Mesothelial cell of epicardium (in vitro differentiated cells): ENCODE measurements at regions not wholly inside any gene's neighbourhood (a gene's known extent, or its start where the extent isn't known, plus 50 kb on each side); places are given as distances from the start of the nearest gene placed in this dataset.

ENCODE experiments used
- DNase-seq, 2 experiments: peaks; one replicate each; pipeline ENCODE4 v3.0.0; 2021; ENCODE audit warnings: low spot score in 2 of 2; ENCODE audit not compliant: unreplicated experiment in 2 of 2
- H3K27ac Mint-ChIP-seq: 2 replicates; pipeline ENCODE4 v1.8.0; 2021; ENCODE audit warnings: mixed read lengths
- H3K27me3 Mint-ChIP-seq: 2 replicates; pipeline ENCODE4 v1.8.0; 2021; ENCODE audit warnings: low read depth, mixed read lengths
- H3K36me3 Mint-ChIP-seq: 2 replicates; pipeline ENCODE4 v1.8.0; 2021; ENCODE audit warnings: mixed read lengths
- H3K4me1 Mint-ChIP-seq: 2 replicates; pipeline ENCODE4 v1.8.0; 2021; ENCODE audit warnings: mixed read lengths
- H3K4me3 Mint-ChIP-seq: 2 replicates; pipeline ENCODE4 v1.8.0; 2021; ENCODE audit warnings: mild to moderate bottlenecking, moderate library complexity, mixed read lengths
- H3K9me3 Mint-ChIP-seq: 2 replicates; pipeline ENCODE4 v1.8.0; 2021; ENCODE audit warnings: mixed read lengths
- TF ChIP-seq, protein P1 (sequence below): fragments of 200-600 bp; sonication (generic); IDR thresholded peaks from one replicate; pipeline ENCODE4 v1.5.0; 2021; ENCODE audit warnings: antibody characterized with exemption; ENCODE audit not compliant: unreplicated experiment

DNA sequence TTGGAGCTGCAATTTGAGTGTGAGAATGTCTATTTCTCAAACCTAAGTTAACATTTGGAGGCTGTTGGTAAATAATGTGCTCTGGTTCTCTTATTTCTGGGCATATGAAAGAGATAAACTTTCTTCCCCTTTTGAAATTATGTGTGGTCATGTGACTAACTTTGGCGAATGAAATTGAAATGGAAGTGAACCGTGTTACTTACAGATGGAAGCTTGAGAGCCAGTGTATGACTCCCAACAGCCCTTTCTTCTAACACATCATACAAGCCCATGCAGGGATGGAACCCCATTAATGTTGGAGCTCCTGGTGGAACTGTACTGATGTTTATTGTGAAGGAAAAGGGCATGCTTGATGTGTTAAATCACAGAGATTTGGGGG lies 725.8 kb downstream of the TSN start:
- no peak overlapping the region for H3K27ac Mint-ChIP-seq

DNA sequence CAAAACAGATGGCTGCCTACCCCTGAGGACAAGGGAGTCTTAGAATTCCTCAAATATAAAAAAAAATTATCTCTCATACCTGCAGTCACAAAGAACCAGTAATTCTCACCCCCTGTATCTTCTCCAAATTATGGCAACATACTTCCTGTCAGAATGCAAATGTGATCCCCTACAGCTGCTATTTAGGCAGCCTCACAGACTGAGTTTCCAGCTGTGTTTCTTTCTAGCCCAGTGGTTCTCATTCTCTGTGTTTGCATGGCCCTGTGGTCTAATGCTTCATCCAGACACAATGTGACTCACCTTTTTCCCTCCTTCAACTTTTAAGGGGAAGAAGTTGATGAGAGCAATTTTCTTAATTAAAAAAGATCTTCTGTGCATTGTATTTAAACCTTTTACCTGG lies 726.3 kb downstream of the TSN start:
- Mint-ChIP-seq H3K4me3 (no peak overlapping the region), H3K27ac (no peak overlapping the region), H3K4me1 (peaks cover 18% of the 10 kb centered on the region), H3K27me3 (no peaks in the 10 kb centered on the region), H3K36me3 (no peaks in the 10 kb centered on the region), H3K9me3 (peaks cover 12% of the 10 kb centered on the region)
- DNase-seq = no peak
- TF ChIP-seq, protein P1, sequence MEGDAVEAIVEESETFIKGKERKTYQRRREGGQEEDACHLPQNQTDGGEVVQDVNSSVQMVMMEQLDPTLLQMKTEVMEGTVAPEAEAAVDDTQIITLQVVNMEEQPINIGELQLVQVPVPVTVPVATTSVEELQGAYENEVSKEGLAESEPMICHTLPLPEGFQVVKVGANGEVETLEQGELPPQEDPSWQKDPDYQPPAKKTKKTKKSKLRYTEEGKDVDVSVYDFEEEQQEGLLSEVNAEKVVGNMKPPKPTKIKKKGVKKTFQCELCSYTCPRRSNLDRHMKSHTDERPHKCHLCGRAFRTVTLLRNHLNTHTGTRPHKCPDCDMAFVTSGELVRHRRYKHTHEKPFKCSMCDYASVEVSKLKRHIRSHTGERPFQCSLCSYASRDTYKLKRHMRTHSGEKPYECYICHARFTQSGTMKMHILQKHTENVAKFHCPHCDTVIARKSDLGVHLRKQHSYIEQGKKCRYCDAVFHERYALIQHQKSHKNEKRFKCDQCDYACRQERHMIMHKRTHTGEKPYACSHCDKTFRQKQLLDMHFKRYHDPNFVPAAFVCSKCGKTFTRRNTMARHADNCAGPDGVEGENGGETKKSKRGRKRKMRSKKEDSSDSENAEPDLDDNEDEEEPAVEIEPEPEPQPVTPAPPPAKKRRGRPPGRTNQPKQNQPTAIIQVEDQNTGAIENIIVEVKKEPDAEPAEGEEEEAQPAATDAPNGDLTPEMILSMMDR = no peak

More for the DNA sequence above, 725.8 kb downstream of the TSN start:
- Mint-ChIP-seq H3K4me3 (no peak overlapping the region), H3K4me1 (peaks cover 15% of the 10 kb centered on the region), H3K36me3 (no peaks in the 10 kb centered on the region), H3K27me3 (no peaks in the 10 kb centered on the region), H3K9me3 (peaks cover 12% of the 10 kb centered on the region)
- DNase-seq = no peak
- TF ChIP-seq, protein P1 = no peak

DNA sequence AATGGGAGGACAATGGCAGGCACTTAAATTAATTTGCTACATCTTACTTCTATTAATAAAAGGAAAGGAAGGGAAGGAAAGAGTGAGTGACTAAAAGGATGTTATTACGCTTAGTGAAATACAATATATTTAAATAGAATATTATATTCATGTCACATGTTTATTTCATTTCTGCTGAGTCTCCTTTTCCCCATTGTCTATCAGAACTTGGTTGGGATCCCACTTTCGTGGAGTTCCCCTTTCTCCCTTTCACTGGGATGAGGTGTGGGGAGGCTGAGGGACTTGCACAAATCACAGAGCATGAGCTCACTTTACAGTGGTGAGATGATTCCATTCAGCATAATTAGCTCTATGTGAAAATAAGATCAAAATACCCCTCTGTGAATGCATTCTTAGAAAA lies 730.6 kb downstream of the TSN start:
- Mint-ChIP-seq H3K36me3 (no peaks in the 10 kb centered on the region), H3K4me1 (peaks cover 24% of the 10 kb centered on the region), H3K4me3 (no peak overlapping the region), H3K27me3 (no peaks in the 10 kb centered on the region), H3K9me3 (peaks cover 16% of the 10 kb centered on the region), H3K27ac (no peak overlapping the region)
- DNase-seq = no peak
- TF ChIP-seq, protein P1 = no peak

GRCh38 chr2:122486705-122487415 lies 731.4 kb downstream of the TSN start:
- DNase-seq = no peak
- Mint-ChIP-seq H3K27ac (no peak overlapping the region), H3K4me3 (no peak overlapping the region), H3K4me1 (peaks cover 30% of the 10 kb centered on the region), H3K27me3 (no peaks in the 10 kb centered on the region), H3K36me3 (no peaks in the 10 kb centered on the region), H3K9me3 (peaks cover 9% of the 10 kb centered on the region)
- TF ChIP-seq, protein P1 = no peak

- peaks cover 31% of the 10 kb centered on the region for H3K4me1 Mint-ChIP-seq
- H3K36me3 Mint-ChIP-seq = peaks cover 8% of the 10 kb centered on the region
- no peaks in the 10 kb centered on the region for H3K27me3 Mint-ChIP-seq
- TF ChIP-seq, protein P1 = no peak
- H3K27ac Mint-ChIP-seq = peak overlapping the region; percentile 76
- DNase-seq = no peak
- H3K9me3 Mint-ChIP-seq = peaks cover 30% of the 10 kb centered on the region
- H3K4me3 Mint-ChIP-seq = no peak overlapping the region
Measured at GRCh38 chr2:122491011-122491410, 735.6 kb downstream of the TSN start.
